Activated CD4-positive, CD25-positive, alpha-beta regulatory T cell treated with anti-CD3 and anti-CD28 coated beads, Interleukin-2, amount 50 U/mL, for 72 hours (primary cell): ENCODE measurements at regions not wholly inside any gene's neighbourhood (a gene's known extent, or its start where the extent isn't known, plus 50 kb on each side); places are given as distances from the start of the nearest gene placed in this dataset.
"Not testable (repeated sequence)": the region's sequence is repeated elsewhere in the genome, so short reads cannot be mapped to it uniquely, and the experiment has no call there.

Experiments
- DNase-seq: peaks from one replicate; pipeline ENCODE4 v3.0.0; 2021

GRCh38 chr3:8266730-8267131 is 234.9 kb upstream of the LMCD1 start:
- DNase-seq, result no peak

GRCh38 chr3:8273479-8273878 is 228.1 kb upstream of the LMCD1 start:
- DNase-seq, result no peak

GRCh38 chr3:8276056-8276455 is 225.6 kb upstream of the LMCD1 start:
- no peak for DNase-seq

- DNase-seq, result no peak
Measured at GRCh38 chr3:8276506-8276905, 225.1 kb upstream of the LMCD1 start.

- no peak for DNase-seq
Measured at GRCh38 chr3:8278448-8278847, 223.2 kb upstream of the LMCD1 start.

- no peak for DNase-seq
Measured at GRCh38 chr3:8279476-8279875, 222.1 kb upstream of the LMCD1 start.

- DNase-seq, result no peak
Measured at GRCh38 chr3:8279886-8280550, 221.6 kb upstream of the LMCD1 start.

- no peak for DNase-seq
Measured at GRCh38 chr3:8282541-8283165, 219.0 kb upstream of the LMCD1 start.

- no peak for DNase-seq
Measured at GRCh38 chr3:8283193-8283592, 218.4 kb upstream of the LMCD1 start.

- no peak for DNase-seq
Measured at GRCh38 chr3:8286086-8286485, 215.5 kb upstream of the LMCD1 start.

GRCh38 chr3:8286749-8287148 is 214.9 kb upstream of the LMCD1 start:
- no peak for DNase-seq

- DNase-seq, result no peak
Measured at GRCh38 chr3:8290611-8291010, 211.0 kb upstream of the LMCD1 start.

GRCh38 chr3:8296461-8296860 is 205.2 kb upstream of the LMCD1 start:
- DNase-seq, result no peak

GRCh38 chr3:8298021-8298954 is 203.3 kb upstream of the LMCD1 start:
- DNase-seq, result no peak

GRCh38 chr3:8301977-8302735 is 199.5 kb upstream of the LMCD1 start:
- DNase-seq, result no peak

- no peak for DNase-seq
Measured at GRCh38 chr3:8303466-8303865, 198.2 kb upstream of the LMCD1 start.

- DNase-seq, result no peak
Measured at GRCh38 chr3:8305371-8305770, 196.3 kb upstream of the LMCD1 start.

- no peak for DNase-seq
Measured at GRCh38 chr3:8307545-8308110, 194.0 kb upstream of the LMCD1 start.

- no peak for DNase-seq
Measured at GRCh38 chr3:8311321-8311720, 190.3 kb upstream of the LMCD1 start.

- no peak for DNase-seq
Measured at GRCh38 chr3:8312685-8313084, 188.9 kb upstream of the LMCD1 start.

GRCh38 chr3:8313560-8314267 is 187.9 kb upstream of the LMCD1 start:
- no peak for DNase-seq

GRCh38 chr3:8315526-8315925 is 186.1 kb upstream of the LMCD1 start:
- not testable (repeated sequence) for DNase-seq
